ENCODE measurements at regions not wholly inside any gene's neighbourhood (a gene's known extent, or its start where the extent isn't known, plus 50 kb on each side); places are given as distances from the start of the nearest gene placed in this dataset.

GRCh38 chr3:31431321-31431720 lies 101.4 kb upstream of the STT3B start:
- TF ChIP-seq CTCF (IDR thresholded peaks at IDR 0.05) (no peak), POLR2A (IDR thresholded peaks at IDR 0.05) (no peak)
